MM.1S (cell line): ENCODE measurements at regions not wholly inside any gene's neighbourhood (a gene's known extent, or its start where the extent isn't known, plus 50 kb on each side); places are given as distances from the start of the nearest gene placed in this dataset.

Source experiments
- CTCF ChIP-seq: fragments of 300-600 bp; sonication (generic); IDR thresholded peaks from 2 replicates; pipeline ENCODE4 v1.5.1; 2016; ENCODE audit warnings: antibody characterized with exemption, low read length, mixed read lengths
- EZH2 ChIP-seq: fragments of 300-600 bp; sonication (generic); optimal IDR thresholded peaks from 2 replicates; pipeline ENCODE3; 2017; ENCODE audit warnings: low read depth, mild to moderate bottlenecking, antibody characterized with exemption, low read length, mixed read lengths
- EZH2phosphoT487 ChIP-seq: fragments of 300-600 bp; sonication (generic); IDR thresholded peaks from 2 replicates; pipeline ENCODE4 v1.6.1; 2018; ENCODE audit warnings: antibody characterized with exemption, low read length

- TF ChIP-seq CTCF (no peak), EZH2 (no peak), EZH2phosphoT487 (no peak)
These were observed 378.2 kb downstream of the NXPE2 start for GRCh38 chr11:115056514-115056913.
